ENCODE measurements at regions not wholly inside any gene's neighbourhood (a gene's known extent, or its start where the extent isn't known, plus 50 kb on each side); places are given as distances from the start of the nearest gene placed in this dataset.
A peak's percentile ranks its signal among the peaks of the same experiment; 100 is the strongest.

- H3K27me3 ChIP-seq = no peaks in the 10 kb centered on the region
- intact Hi-C loops (cut with DNase I) = no loop called here
- peaks cover 0 to 4% of the 10 kb centered on the region in 2 donors for H3K4me1 ChIP-seq
- no peak overlapping the region for H3K4me3 ChIP-seq (replicated peaks in 1 of 3)
- TF ChIP-seq POLR2A (IDR thresholded peaks at IDR 0.05) (no peak), CTCF (IDR thresholded peaks at IDR 0.05) (no peak)
- peak; percentile 4 to 12 for DNase-seq
- no peaks in the 10 kb centered on the region for H3K36me3 ChIP-seq
- H3K27ac ChIP-seq = no peak overlapping the region
- H3K9me3 ChIP-seq = no peaks in the 10 kb centered on the region
Observed at GRCh38 chr9:99725852-99726251, 95.8 kb upstream of the NR4A3 start.

- no peaks in the 10 kb centered on the region for H3K9me3 ChIP-seq
- H3K36me3 ChIP-seq = no peaks in the 10 kb centered on the region
- H3K27ac ChIP-seq = no peak overlapping the region
- H3K4me3 ChIP-seq (replicated peaks in 1 of 3) = no peak overlapping the region
- no peaks in the 10 kb centered on the region for H3K27me3 ChIP-seq
- intact Hi-C loops (cut with DNase I) = no loop called here
- TF ChIP-seq POLR2A (IDR thresholded peaks at IDR 0.05) (no peak), CTCF (IDR thresholded peaks at IDR 0.05) (no peak)
- DNase-seq = no peak
- H3K4me1 ChIP-seq = no peaks in the 10 kb centered on the region
Observed at GRCh38 chr9:99726758-99727157, 94.9 kb upstream of the NR4A3 start.

GRCh38 chr9:99730062-99730461 is 91.6 kb upstream of the NR4A3 start:
- Histone ChIP-seq H3K27me3 (no peaks in the 10 kb centered on the region), H3K9me3 (no peaks in the 10 kb centered on the region), H3K27ac (no peak overlapping the region), H3K36me3 (no peaks in the 10 kb centered on the region), H3K4me3 (replicated peaks in 1 of 3) (no peak overlapping the region), H3K4me1 (no peaks in the 10 kb centered on the region)
- DNase-seq = no peak
- intact Hi-C loops (cut with DNase I) = no loop called here
- 67 to 76% methylated on average over 2 of the region's 2 CpGs for WGBS, 2 donors
- no peak for TF ChIP-seq POLR2A (IDR thresholded peaks at IDR 0.05)
- TF ChIP-seq CTCF (IDR thresholded peaks at IDR 0.05) = no peak

- no peaks in the 10 kb centered on the region for H3K27me3 ChIP-seq
- H3K9me3 ChIP-seq = no peaks in the 10 kb centered on the region
- no peak overlapping the region for H3K27ac ChIP-seq
- intact Hi-C loops (cut with DNase I) = no loop called here
- no peak for DNase-seq
- H3K36me3 ChIP-seq = no peaks in the 10 kb centered on the region
- TF ChIP-seq CTCF (IDR thresholded peaks at IDR 0.05) = no peak
- no peak for TF ChIP-seq POLR2A (IDR thresholded peaks at IDR 0.05)
- H3K4me3 ChIP-seq (replicated peaks in 1 of 3) = no peak overlapping the region
- 94 to 99% methylated on average over 2 of the region's 2 CpGs for WGBS, 2 donors
- no peaks in the 10 kb centered on the region for H3K4me1 ChIP-seq
Observed at GRCh38 chr9:99731950-99732349, 89.7 kb upstream of the NR4A3 start.

GRCh38 chr9:99732715-99733114 is 89.0 kb upstream of the NR4A3 start:
- 56 to 74% methylated on average over 5 of the region's 5 CpGs for WGBS, 2 donors
- no peaks in the 10 kb centered on the region for H3K9me3 ChIP-seq
- H3K4me1 ChIP-seq = no peaks in the 10 kb centered on the region
- no peaks in the 10 kb centered on the region for H3K36me3 ChIP-seq
- peak overlapping the region in 1 of 3 donors; percentile 12 for H3K27ac ChIP-seq
- no peaks in the 10 kb centered on the region for H3K27me3 ChIP-seq
- no peak for DNase-seq
- H3K4me3 ChIP-seq (replicated peaks in 1 of 3) = no peak overlapping the region
- TF ChIP-seq CTCF (IDR thresholded peaks at IDR 0.05) (no peak), POLR2A (IDR thresholded peaks at IDR 0.05) (no peak)
- intact Hi-C loops (cut with DNase I) = no loop called here

All from thyroid gland (tissue), 4 donors.